8988T (cell line): ENCODE measurements at regions not wholly inside any gene's neighbourhood (a gene's known extent, or its start where the extent isn't known, plus 50 kb on each side); places are given as distances from the start of the nearest gene placed in this dataset.
"Not testable (repeated sequence)": the region's sequence is repeated elsewhere in the genome, so short reads cannot be mapped to it uniquely, and the experiment has no call there.

Experiments
- DNase-seq: peaks from one replicate; pipeline ENCODE4 v3.0.0; 2011

GRCh38 chr15:96180087-96180748, 150.3 kb upstream of the NR2F2 start:
- no peak for DNase-seq

DNA sequence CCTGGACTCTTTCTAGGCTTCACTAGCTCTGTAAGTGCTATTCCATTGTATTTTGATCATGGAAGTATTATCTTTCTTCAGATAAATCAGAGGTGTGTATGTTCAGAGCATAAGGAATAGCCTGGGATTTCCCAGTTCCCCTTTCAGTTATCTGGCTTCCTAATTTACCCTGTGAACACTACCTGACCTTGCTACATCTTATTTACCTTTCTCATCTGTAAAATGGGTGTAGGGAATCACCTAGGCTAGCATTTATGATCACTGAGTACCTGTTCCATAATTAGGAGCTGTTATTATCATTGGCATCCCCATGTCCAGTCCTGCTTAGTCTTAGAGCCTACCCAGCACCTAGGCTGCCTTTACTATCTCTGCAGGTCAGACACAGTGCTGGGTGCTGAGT, 149.3 kb upstream of the NR2F2 start:
- DNase-seq, result no peak

DNA sequence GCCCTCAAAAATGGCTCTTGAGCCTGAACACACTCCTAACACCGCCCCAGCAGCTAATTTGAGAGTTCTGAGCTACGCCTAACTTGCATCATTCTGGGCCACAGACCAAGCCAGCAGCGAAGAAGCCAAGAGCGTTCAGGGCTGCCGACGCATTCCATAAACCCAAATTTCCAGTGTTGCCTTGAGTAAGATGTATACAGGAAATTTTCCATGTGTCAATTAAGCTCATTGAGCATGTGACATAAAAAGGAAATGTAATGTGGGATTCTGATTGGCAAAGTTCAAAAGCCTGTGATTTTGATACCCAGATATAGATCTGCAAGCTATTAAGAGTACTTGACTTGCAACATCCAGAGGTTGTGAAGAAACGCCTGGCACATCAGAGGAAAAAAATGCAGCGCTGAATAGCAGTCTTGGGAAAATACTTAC, 148.6 kb upstream of the NR2F2 start:
- no peak for DNase-seq

- no peak for DNase-seq
Observed at GRCh38 chr15:96182736-96183513, 147.6 kb upstream of the NR2F2 start.

GRCh38 chr15:96183514-96183850, 147.0 kb upstream of the NR2F2 start:
- no peak for DNase-seq

DNA sequence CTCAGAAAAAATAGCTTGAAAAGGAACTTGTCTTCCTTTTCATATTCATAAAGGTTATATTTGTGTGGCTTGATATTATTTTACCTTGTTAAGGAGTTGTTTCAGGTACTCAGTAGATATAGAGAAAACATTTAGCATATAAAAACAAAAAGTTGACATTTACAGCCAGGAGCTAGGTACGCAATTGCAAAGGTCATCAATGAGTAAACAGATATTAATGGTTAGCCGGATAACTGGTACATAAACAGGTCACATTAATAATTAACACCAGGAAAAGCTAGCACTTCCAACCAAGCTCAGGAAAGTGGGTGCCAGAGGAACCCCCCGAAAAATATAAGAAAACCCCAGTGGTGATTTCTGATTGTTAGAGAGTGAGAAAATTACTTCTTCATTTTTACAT, 146.6 kb upstream of the NR2F2 start:
- no peak for DNase-seq

DNA sequence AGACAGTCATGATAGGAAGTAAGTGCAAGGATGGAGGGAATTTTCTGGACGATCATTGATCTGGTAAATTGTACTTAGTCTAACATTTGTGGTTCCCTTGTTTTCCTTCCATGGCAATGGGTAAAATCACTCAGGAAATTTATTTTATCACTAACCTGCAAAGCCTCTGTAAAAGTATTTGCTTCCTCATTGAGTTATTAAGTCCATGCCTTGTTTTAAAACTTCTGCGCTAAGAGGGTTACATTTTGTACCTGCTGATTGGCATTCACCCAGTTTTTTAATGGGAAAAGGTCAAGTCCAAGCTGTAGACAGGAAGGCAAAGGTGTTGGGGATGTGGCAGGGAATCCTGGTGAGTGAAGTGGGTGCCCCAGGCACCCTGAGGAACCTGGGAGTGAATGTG, 146.2 kb upstream of the NR2F2 start:
- DNase-seq, result no peak

DNA sequence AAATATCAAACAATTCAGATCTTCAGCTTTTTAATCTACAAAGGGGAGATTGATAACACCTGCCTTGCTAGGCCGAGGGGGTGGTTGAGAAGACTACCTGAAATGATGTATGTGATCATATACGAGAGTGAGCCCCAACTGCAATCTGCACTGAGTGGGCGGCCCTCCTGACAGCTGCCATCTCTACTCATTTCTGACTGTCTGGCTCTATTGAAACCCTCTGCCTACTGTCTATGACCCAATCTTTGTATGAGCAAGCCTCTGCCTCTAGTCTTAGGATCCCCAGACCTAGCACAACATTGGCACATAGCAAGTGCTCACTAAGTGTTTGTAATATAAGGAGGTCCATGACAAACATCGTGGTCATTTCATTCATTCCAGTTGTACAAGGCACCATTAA, 144.4 kb upstream of the NR2F2 start:
- DNase-seq, result no peak

DNA sequence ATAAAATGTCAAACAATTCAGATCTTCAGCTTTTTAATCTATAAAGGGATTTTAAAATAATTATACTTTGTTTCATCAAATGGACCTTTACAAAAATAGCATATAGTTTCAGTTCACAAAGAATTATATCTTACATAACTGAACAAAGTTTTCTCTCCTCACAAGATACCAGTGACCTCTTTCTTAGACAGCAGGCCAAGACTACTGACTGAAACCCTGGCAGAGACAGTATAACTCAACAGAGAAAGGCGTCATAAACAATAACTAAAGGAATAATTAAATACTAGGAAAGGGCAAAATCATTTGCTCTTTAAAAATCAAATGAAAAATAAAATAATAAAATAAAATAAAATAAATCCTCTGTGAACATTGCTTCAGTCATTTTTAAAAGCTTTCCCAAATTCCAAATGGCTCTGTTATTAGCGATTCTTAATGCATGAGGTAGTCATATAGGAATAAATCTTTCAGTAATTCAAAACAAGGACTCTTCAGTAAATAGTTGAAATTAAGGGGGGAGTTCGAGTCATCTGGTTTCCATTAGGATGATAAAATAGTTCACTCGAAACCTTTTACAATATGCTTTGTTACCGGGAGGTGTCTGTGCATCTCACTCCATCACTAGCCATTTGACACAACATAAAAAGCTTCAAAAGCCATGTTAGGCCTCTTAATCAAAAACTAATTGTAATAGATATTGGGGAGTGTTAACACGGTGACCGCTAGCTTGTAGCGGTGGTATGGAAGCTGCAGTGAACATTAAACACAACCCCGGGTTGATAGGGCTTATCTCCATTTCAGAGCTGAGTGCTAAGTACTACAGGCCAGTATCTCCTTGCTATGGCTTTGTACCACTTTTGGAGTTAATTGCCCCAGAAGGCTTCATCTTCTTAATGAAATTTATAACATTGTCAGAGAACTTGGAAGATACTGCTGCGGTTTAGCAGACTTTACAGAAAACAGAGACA, 142.9 kb upstream of the NR2F2 start:
- no peak for DNase-seq

- DNase-seq, result no peak
Observed at GRCh38 chr15:96197721-96198120, 132.8 kb upstream of the NR2F2 start.

GRCh38 chr15:96199111-96199510, 131.4 kb upstream of the NR2F2 start:
- no peak for DNase-seq

GRCh38 chr15:96200357-96200967, 130.0 kb upstream of the NR2F2 start:
- DNase-seq, result no peak

GRCh38 chr15:96201696-96202095, 128.8 kb upstream of the NR2F2 start:
- DNase-seq, result no peak

DNA sequence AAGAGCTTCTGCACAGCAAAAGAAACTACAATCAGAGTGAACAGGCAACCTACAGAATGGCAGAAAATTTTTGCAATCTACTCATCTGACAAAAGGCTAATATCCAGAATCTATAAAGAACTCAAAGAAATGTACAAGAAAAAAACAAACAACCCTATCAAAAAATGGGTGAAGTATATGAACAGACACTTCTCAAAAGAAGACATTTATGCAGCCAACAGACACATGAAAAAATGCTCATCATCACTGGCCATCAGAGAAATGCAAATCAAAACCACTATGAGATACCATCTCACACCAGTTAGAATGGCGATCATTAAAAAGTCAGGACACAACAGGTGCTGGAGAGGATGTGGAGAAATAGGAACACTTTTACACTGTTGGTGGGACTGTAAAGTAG, 124.9 kb upstream of the NR2F2 start:
- not testable (repeated sequence) for DNase-seq

- no peak for DNase-seq
Observed at GRCh38 chr15:96207377-96208006, 123.0 kb upstream of the NR2F2 start.

- no peak for DNase-seq
Observed at GRCh38 chr15:96209285-96209735, 121.2 kb upstream of the NR2F2 start.

DNA sequence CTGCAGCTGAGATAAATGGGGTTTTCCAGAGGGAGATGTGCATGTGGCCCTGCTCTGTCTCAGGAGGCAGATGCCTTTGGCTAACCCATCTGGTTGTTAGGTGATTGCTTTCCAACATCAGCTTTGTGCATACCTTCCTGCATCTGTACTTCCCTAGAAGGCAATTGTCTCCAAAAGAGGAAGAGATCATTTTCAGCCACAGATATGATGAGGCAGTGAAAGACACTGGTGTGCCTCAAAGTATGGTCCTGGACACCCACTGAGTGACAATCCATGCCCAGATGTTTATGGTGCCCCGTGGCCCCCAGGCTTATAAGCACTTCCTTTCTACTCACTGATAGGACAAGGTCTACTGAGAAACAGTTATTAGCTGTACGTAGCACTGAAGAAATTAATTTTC, 117.5 kb upstream of the NR2F2 start:
- DNase-seq, result no peak

GRCh38 chr15:96213896-96214295, 116.6 kb upstream of the NR2F2 start:
- DNase-seq, result no peak

- DNase-seq, result not testable (repeated sequence)
Observed at GRCh38 chr15:96216481-96216880, 114.0 kb upstream of the NR2F2 start.

GRCh38 chr15:96217983-96218382, 112.5 kb upstream of the NR2F2 start:
- no peak for DNase-seq

GRCh38 chr15:96218623-96219455, 111.7 kb upstream of the NR2F2 start:
- DNase-seq, result no peak

- DNase-seq, result no peak
Observed at GRCh38 chr15:96219681-96220080, 110.8 kb upstream of the NR2F2 start.
